ENCODE measurements at regions not wholly inside any gene's neighbourhood (a gene's known extent, or its start where the extent isn't known, plus 50 kb on each side); places are given as distances from the start of the nearest gene placed in this dataset.

- TF ChIP-seq CTCF (IDR thresholded peaks at IDR 0.05) (no peak), POLR2A (IDR thresholded peaks at IDR 0.05) (no peak), EP300 (IDR thresholded peaks at IDR 0.05) (no peak), POLR2AphosphoS5 (IDR thresholded peaks at IDR 0.05) (no peak)
These were observed 192.3 kb upstream of the GLI3 start for GRCh38 chr7:42429339-42429738.

Data from gastroesophageal sphincter (tissue), 3 donors.